H1 (cell line): ENCODE measurements at regions not wholly inside any gene's neighbourhood (a gene's known extent, or its start where the extent isn't known, plus 50 kb on each side); places are given as distances from the start of the nearest gene placed in this dataset.

Source experiments
- CBX5 ChIP-seq: fragments of 300-800, 300-1000 bp; sonication (generic); IDR thresholded peaks from 2 replicates; pipeline ENCODE4 v1.7.1; 2016; ENCODE audit warnings: antibody characterized with exemption, low read length, low read depth
- CHD7 ChIP-seq: fragments of 300-600 bp; sonication (generic); IDR thresholded peaks from 2 replicates; pipeline ENCODE4 v1.7.1; 2012; ENCODE audit warnings: low read length, moderate library complexity, mild to moderate bottlenecking, inconsistent platforms; ENCODE audit not compliant: insufficient replicate concordance
- CTBP2 ChIP-seq: IDR thresholded peaks from 2 replicates; pipeline ENCODE4 v1.7.0; 2011; ENCODE audit warnings: borderline replicate concordance, mild to moderate bottlenecking, moderate library complexity, mixed read lengths, low read length; ENCODE audit not compliant: insufficient read depth, insufficient read length
- RAD21 ChIP-seq, 2 experiments: IDR thresholded peaks in 1 of 2; conservative IDR thresholded peaks in 1 of 2; 2 replicates each; pipeline ENCODE4 v1.6.1; 2011; ENCODE audit warnings: low read depth in 2 of 2, low read length in 2 of 2, improper control_type of control experiment in 1 of 2, inconsistent platforms in 1 of 2, mild to moderate bottlenecking in 1 of 2, moderate library complexity in 1 of 2
- SP2 ChIP-seq: IDR thresholded peaks from 2 replicates; pipeline ENCODE4 v1.6.1; 2012; ENCODE audit warnings: mild to moderate bottlenecking, low read length, inconsistent platforms
- TEAD4 ChIP-seq: IDR thresholded peaks from 2 replicates; pipeline ENCODE4 v1.6.1; 2012; ENCODE audit warnings: low read depth, low read length, inconsistent platforms, mixed read lengths
- ZNF274 ChIP-seq: IDR thresholded peaks from 2 replicates; pipeline ENCODE4 v1.7.0; 2012; ENCODE audit warnings: low read length, borderline replicate concordance; ENCODE audit errors: extremely low read depth

GRCh38 chr5:125064621-125065438 lies 318.4 kb upstream of the ZNF608 start (continued):
- TF ChIP-seq CHD7 = no peak
- no peak for TF ChIP-seq ZNF274
- no peak for TF ChIP-seq TEAD4
- no peak for TF ChIP-seq RAD21 (IDR thresholded peaks at IDR 0.05 in 1 of 2, conservative IDR thresholded peaks at IDR 0.05 in 1 of 2; ENCODE audit: low read depth in 2 of 2, low read length in 2 of 2)
- TF ChIP-seq CBX5 = no peak
- no peak for TF ChIP-seq SP2
- no peak for TF ChIP-seq CTBP2
